GM12878 (cell line): ENCODE measurements at regions not wholly inside any gene's neighbourhood (a gene's known extent, or its start where the extent isn't known, plus 50 kb on each side); places are given as distances from the start of the nearest gene placed in this dataset.

ENCODE experiments used
- ATAC-seq: fragments of 200-7000 bp; cut with Tn5 transposase; 3 replicates; pipeline ENCODE4 v1.9.1; 2020; ENCODE audit warnings: mild to moderate bottlenecking, moderate library complexity
- BruUV-seq: library from RNA; stranded (reverse); fragments of 400-500 nt; replicated peaks from 2 replicates; lab custom pipeline; 2021; lab: Mats Ljungman, UMichigan
- CTCF ChIA-PET: fragments of 300-600 bp; sonication (Branson Sonifier 250); formaldehyde crosslinking; extraction: SDS; loops from one replicate; lab custom pipeline; 2021; ENCODE audit warnings: inconsistent platforms; lab: Yijun Ruan, JAX
- POLR2A ChIA-PET: fragments of 350-600 bp; formaldehyde crosslinking; extraction: SDS; loops from one replicate; lab custom pipeline; 2021; ENCODE audit warnings: inconsistent platforms; lab: Charles Lee
- RAD21 ChIA-PET: fragments of 300-600 bp; sonication (Branson Sonifier 250); formaldehyde crosslinking; loops from one replicate; lab custom pipeline; 2023; ENCODE audit warnings: antibody characterized with exemption; ENCODE audit not compliant: unreplicated experiment; lab: Charles Lee
- SMC1A ChIA-PET: fragments of 300-600 bp; sonication (Branson Sonifier 250); formaldehyde crosslinking; loops from one replicate; lab custom pipeline; 2023; ENCODE audit not compliant: unreplicated experiment, uncharacterized antibody; lab: Charles Lee
- DNase-seq: peaks from one replicate; pipeline ENCODE4 v3.0.0-alpha.2; 2011; ENCODE audit warnings: low read depth, low spot score
- FAIRE-seq: peaks from 3 replicates; lab custom pipeline; 2011; peaks lifted over from hg19 to GRCh38; lab: Jason Lieb, UNC
- H2AFZ ChIP-seq: 2 replicates; pipeline ENCODE4 v1.6.0; 2011; ENCODE audit warnings: low read depth, low read length, control low read depth; ENCODE audit not compliant: control insufficient read depth
- H3K27ac ChIP-seq: 2 replicates; pipeline ENCODE4 v1.5.1; 2011; ENCODE audit warnings: control low read depth; ENCODE audit not compliant: control insufficient read depth, insufficient read depth
- H3K27me3 ChIP-seq, 2 experiments: replicated peaks in 1 of 2; 2 replicates each; pipeline versions ENCODE4 v1.6.0 to v1.6.1; 2011; ENCODE audit warnings: low read length in 1 of 2; ENCODE audit not compliant: control insufficient read depth in 2 of 2, insufficient read depth in 2 of 2
- H3K36me3 ChIP-seq, 2 experiments: 2 replicates each; pipeline ENCODE4 v1.5.1; 2011; ENCODE audit warnings: low read length in 1 of 2; ENCODE audit not compliant: control insufficient read depth in 2 of 2, insufficient read depth in 2 of 2
- H3K4me1 ChIP-seq: 2 replicates; pipeline ENCODE4 v1.6.1; 2011; ENCODE audit warnings: mild to moderate bottlenecking, low read length, moderate library complexity, mixed read lengths; ENCODE audit not compliant: control insufficient read depth, insufficient read depth
- H3K4me2 ChIP-seq: 2 replicates; pipeline ENCODE4 v1.6.0; 2011; ENCODE audit warnings: control low read depth; ENCODE audit not compliant: control insufficient read depth, insufficient read depth
- H3K4me3 ChIP-seq: fragments of 200-600 bp; sonication (generic); 2 replicates; pipeline ENCODE4 v1.5.1; 2016
- H3K79me2 ChIP-seq: 2 replicates; pipeline ENCODE4 v1.6.0; 2011; ENCODE audit warnings: low read length; ENCODE audit not compliant: control insufficient read depth, insufficient read depth
- H3K9ac ChIP-seq: 2 replicates; pipeline ENCODE4 v1.8.0; 2011; ENCODE audit warnings: low read length, control low read depth, mixed read lengths; ENCODE audit not compliant: control insufficient read depth, insufficient read depth
- H3K9me3 ChIP-seq: replicated peaks from 3 replicates; pipeline ENCODE4 v1.5.1; 2011; ENCODE audit warnings: mild to moderate bottlenecking, low read length; ENCODE audit not compliant: control insufficient read depth, insufficient read depth
- H4K20me1 ChIP-seq: 2 replicates; pipeline ENCODE4 v1.6.0; 2011; ENCODE audit not compliant: control insufficient read depth, insufficient read depth
- E2F4 ChIP-seq: IDR thresholded peaks from 2 replicates; pipeline ENCODE4 v1.6.1; 2012; ENCODE audit warnings: low read depth, low read length, improper control_type of control experiment
- EED ChIP-seq: sonication (generic); IDR thresholded peaks from 2 replicates; pipeline ENCODE4 v1.6.1; 2016; ENCODE audit warnings: antibody characterized with exemption, low read depth
- ELK1 ChIP-seq: IDR thresholded peaks from 2 replicates; pipeline ENCODE4 v1.6.1; 2012; ENCODE audit warnings: low read depth, low read length, improper control_type of control experiment
- KAT2A ChIP-seq: conservative IDR thresholded peaks from 2 replicates; pipeline ENCODE4 v1.6.1; 2011; ENCODE audit warnings: low read depth, low read length; ENCODE audit not compliant: control insufficient read depth
- MLLT1 ChIP-seq: fragments of 450-650 bp; IDR thresholded peaks from 2 replicates; pipeline ENCODE4 v1.6.1; 2016; ENCODE audit warnings: mild to moderate bottlenecking
- POLR2AphosphoS2 ChIP-seq: IDR thresholded peaks from 2 replicates; pipeline ENCODE4 v1.6.1; 2011; ENCODE audit warnings: low read depth, mild to moderate bottlenecking, low read length, improper control_type of control experiment, moderate library complexity
- POU2F2 ChIP-seq: IDR thresholded peaks from 3 replicates; pipeline ENCODE4 v1.6.1; 2011; ENCODE audit warnings: low read depth, mild to moderate bottlenecking, low read length, borderline replicate concordance
- RCOR1 ChIP-seq: conservative IDR thresholded peaks from 2 replicates; pipeline ENCODE4 v1.6.1; 2012; ENCODE audit warnings: low read depth, low read length, improper control_type of control experiment
- RFX5 ChIP-seq: IDR thresholded peaks from 2 replicates; pipeline ENCODE4 v1.6.1; 2011; ENCODE audit warnings: low read depth, low read length, improper control_type of control experiment
- SKIL ChIP-seq: fragments of 450-650 bp; IDR thresholded peaks from 2 replicates; pipeline ENCODE4 v1.6.1; 2017; ENCODE audit warnings: mild to moderate bottlenecking, low read depth, inconsistent platforms; ENCODE audit not compliant: poor library complexity, severe bottlenecking
- SMARCA5 ChIP-seq: fragments of 450-650 bp; IDR thresholded peaks from 2 replicates; pipeline ENCODE4 v1.6.1; 2017; ENCODE audit warnings: mild to moderate bottlenecking
- TBL1XR1 ChIP-seq: IDR thresholded peaks from 2 replicates; pipeline ENCODE4 v1.6.1; 2012; ENCODE audit warnings: low read depth, low read length, improper control_type of control experiment
- ZNF207 ChIP-seq: fragments of 450-650 bp; IDR thresholded peaks from 2 replicates; pipeline ENCODE4 v1.6.1; 2014; ENCODE audit warnings: antibody characterized with exemption, mild to moderate bottlenecking, borderline replicate concordance
- ZNF24 ChIP-seq: fragments of 450-650 bp; IDR thresholded peaks from 2 replicates; pipeline ENCODE4 v1.6.1; 2017; ENCODE audit warnings: antibody characterized with exemption, mild to moderate bottlenecking
- ZNF384 ChIP-seq: IDR thresholded peaks from 2 replicates; pipeline ENCODE4 v1.6.1; 2012; ENCODE audit warnings: low read depth, mild to moderate bottlenecking, low read length, improper control_type of control experiment, borderline replicate concordance
- WGBS: methylation state at CpG from one replicate; pipeline ENCODE4 v1.1.6; 2016; ENCODE audit warnings: low lambda C conversion rate; ENCODE audit not compliant: insufficient replicate concordance, insufficient coverage; ENCODE audit errors: missing lambda C conversion rate; 5-methylcytosine and 5-hydroxymethylcytosine counted together
- in situ Hi-C: fragments of 300-500 bp; cut with MboI; formaldehyde crosslinking; loops from 9 replicates; pipeline ENCODE4 v1.14.3; 2018; ENCODE audit warnings: mixed read lengths
- intact Hi-C: fragments of 100-400 bp; cut with micrococcal nuclease; formaldehyde crosslinking; loops from one replicate; pipeline ENCODE4 v1.14.2; 2022; ENCODE audit not compliant: unreplicated experiment

GRCh38 chr1:79928901-79929300 lies 922.4 kb upstream of the ADGRL4 start (continued):
- TF ChIP-seq ZNF384 (no peak), RFX5 (no peak), KAT2A (no peak), E2F4 (no peak), POLR2AphosphoS2 (no peak)

GRCh38 chr1:79920960-79921669 lies 914.6 kb upstream of the ADGRL4 start:
- CTCF ChIA-PET = interaction anchor here (0.7 kb wide), 1 partner anchor 14 kb away, joined by 3 read pairs; no protein-coding TSS in a partner anchor
- in situ Hi-C loops (no loop called here), intact Hi-C loops (no loop called here)
- POLR2A ChIA-PET = no interaction called here
- BruUV-seq = no TSS peak
- H2AFZ ChIP-seq = no peak overlapping the region
- WGBS = 84% methylated on average over 1 of the region's 1 CpG
- no peaks in the 10 kb centered on the region for H3K4me1 ChIP-seq
- H3K79me2 ChIP-seq = no peaks in the 10 kb centered on the region
- no peak overlapping the region for H3K4me3 ChIP-seq
- ATAC-seq (no peak), DNase-seq (no peak), FAIRE-seq (no peak)
- TF ChIP-seq MLLT1 (no peak), SKIL (no peak), ZNF24 (no peak), ZNF384 (no peak), TBL1XR1 (no peak), RCOR1 (no peak), EED (no peak), SMARCA5 (no peak), ZNF207 (no peak), POU2F2 (no peak), ELK1 (no peak)
- no peaks in the 10 kb centered on the region for H3K36me3 ChIP-seq
- SMC1A ChIA-PET = interaction anchor here (1.3 kb wide), 1 partner anchor 16 kb away, joined by 3 read pairs; no protein-coding TSS in a partner anchor
- no peak overlapping the region for H3K27ac ChIP-seq
- H3K27me3 ChIP-seq = no peaks in the 10 kb centered on the region
- no peak overlapping the region for H3K4me2 ChIP-seq
- H3K9ac ChIP-seq = no peak overlapping the region
- no peaks in the 10 kb centered on the region; the same call in 2 of the 3 replicates for H3K9me3 ChIP-seq
- H4K20me1 ChIP-seq = no peaks in the 10 kb centered on the region
- RAD21 ChIA-PET = no interaction called here
